OCI-LY1 (cell line): ENCODE measurements at regions not wholly inside any gene's neighbourhood (a gene's known extent, or its start where the extent isn't known, plus 50 kb on each side); places are given as distances from the start of the nearest gene placed in this dataset.

ENCODE experiments used
- EZH2 ChIP-seq: fragments of 200-600 bp; sonication (generic), shearing (Covaris generic); IDR thresholded peaks from 2 replicates; pipeline ENCODE4 v1.8.0; 2017; ENCODE audit warnings: borderline replicate concordance, mixed run types, mild to moderate bottlenecking, antibody characterized with exemption, low read length, moderate library complexity, mixed read lengths
- TF ChIP-seq, protein P1 (sequence below): fragments of 200-600 bp; sonication (generic), shearing (Covaris generic); IDR thresholded peaks from 2 replicates; pipeline ENCODE4 v1.5.1; 2017; ENCODE audit warnings: mild to moderate bottlenecking, antibody characterized with exemption, low read length, moderate library complexity, mixed read lengths

DNA sequence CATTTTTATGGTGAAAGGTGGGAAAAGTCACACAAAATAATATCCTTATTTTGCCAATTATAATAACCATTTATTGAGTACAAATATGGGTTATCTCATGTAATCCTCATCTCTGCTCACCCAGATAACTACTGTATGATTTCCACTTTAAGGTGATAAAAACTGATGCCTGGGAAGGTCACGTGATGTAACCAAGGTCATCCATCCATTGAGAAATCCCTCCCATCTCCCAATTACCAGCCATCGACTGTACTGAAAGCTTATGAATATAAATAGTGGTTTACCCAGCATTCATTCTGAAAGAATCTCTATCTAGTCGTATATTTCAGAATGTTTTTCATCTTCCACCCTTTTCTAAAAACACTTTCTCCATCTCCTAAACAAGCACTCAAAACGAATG, 55.0 kb upstream of the IFNAR2 start:
- TF ChIP-seq, protein P1, sequence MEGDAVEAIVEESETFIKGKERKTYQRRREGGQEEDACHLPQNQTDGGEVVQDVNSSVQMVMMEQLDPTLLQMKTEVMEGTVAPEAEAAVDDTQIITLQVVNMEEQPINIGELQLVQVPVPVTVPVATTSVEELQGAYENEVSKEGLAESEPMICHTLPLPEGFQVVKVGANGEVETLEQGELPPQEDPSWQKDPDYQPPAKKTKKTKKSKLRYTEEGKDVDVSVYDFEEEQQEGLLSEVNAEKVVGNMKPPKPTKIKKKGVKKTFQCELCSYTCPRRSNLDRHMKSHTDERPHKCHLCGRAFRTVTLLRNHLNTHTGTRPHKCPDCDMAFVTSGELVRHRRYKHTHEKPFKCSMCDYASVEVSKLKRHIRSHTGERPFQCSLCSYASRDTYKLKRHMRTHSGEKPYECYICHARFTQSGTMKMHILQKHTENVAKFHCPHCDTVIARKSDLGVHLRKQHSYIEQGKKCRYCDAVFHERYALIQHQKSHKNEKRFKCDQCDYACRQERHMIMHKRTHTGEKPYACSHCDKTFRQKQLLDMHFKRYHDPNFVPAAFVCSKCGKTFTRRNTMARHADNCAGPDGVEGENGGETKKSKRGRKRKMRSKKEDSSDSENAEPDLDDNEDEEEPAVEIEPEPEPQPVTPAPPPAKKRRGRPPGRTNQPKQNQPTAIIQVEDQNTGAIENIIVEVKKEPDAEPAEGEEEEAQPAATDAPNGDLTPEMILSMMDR = no peak
- no peak for TF ChIP-seq EZH2
